Colonic mucosa (tissue), 4 donors: ENCODE measurements at regions not wholly inside any gene's neighbourhood (a gene's known extent, or its start where the extent isn't known, plus 50 kb on each side); places are given as distances from the start of the nearest gene placed in this dataset.
"Not testable (repeated sequence)": the region's sequence is repeated elsewhere in the genome, so short reads cannot be mapped to it uniquely, and the experiment has no call there.

Experiments
- DNase-seq: peaks from one replicate; pipeline ENCODE4 v3.0.0-alpha.2; 2020
- H3K27ac ChIP-seq: fragments of 200-600 bp; one replicate; pipeline ENCODE4 v1.8.0; 2021
- H3K27me3 ChIP-seq: fragments of 200-600 bp; one replicate; pipeline ENCODE4 v1.8.0; 2021
- H3K36me3 ChIP-seq: fragments of 200-600 bp; one replicate; pipeline ENCODE4 v1.8.0; 2021
- H3K4me1 ChIP-seq: fragments of 200-600 bp; one replicate; pipeline ENCODE4 v1.8.0; 2021; ENCODE audit warnings: mild to moderate bottlenecking
- H3K4me3 ChIP-seq: fragments of 200-600 bp; one replicate; pipeline ENCODE4 v1.8.0; 2021
- H3K9ac ChIP-seq, 2 donors: one replicate each; pipeline ENCODE4 v1.7.0; 2013; ENCODE audit warnings: control low read depth in 2 of 2, low read depth in 2 of 2, low read length in 2 of 2
- H3K9me3 ChIP-seq: fragments of 200-600 bp; one replicate; pipeline ENCODE4 v1.8.0; 2021
- CTCF ChIP-seq: fragments of 200-600 bp; IDR thresholded peaks from one replicate; pipeline ENCODE4 v1.8.0; 2022; ENCODE audit warnings: antibody characterized with exemption, mild to moderate bottlenecking
- intact Hi-C: fragments of 100-400 bp; cut with DNase I; formaldehyde crosslinking; loops from one replicate; pipeline ENCODE4 v1.14.1; 2022
- donor health status: healthy.
- donor health status: DM: no; HTN: no; CAD: no.
- donor health status: DM: no; HTN: no; CAD: no.

GRCh38 chr4:138775890-138776289 lies 239.7 kb upstream of the NOCT start:
- Histone ChIP-seq H3K4me3 (no peak overlapping the region), H3K27me3 (no peaks in the 10 kb centered on the region), H3K27ac (no peak overlapping the region), H3K4me1 (no peaks in the 10 kb centered on the region), H3K36me3 (no peaks in the 10 kb centered on the region), H3K9me3 (no peaks in the 10 kb centered on the region), H3K9ac (no peak overlapping the region)
- DNase-seq = no peak
- intact Hi-C loops = no loop called here
- no peak for TF ChIP-seq CTCF

GRCh38 chr4:138775489-138775888 lies 240.1 kb upstream of the NOCT start:
- Histone ChIP-seq H3K27me3 (no peaks in the 10 kb centered on the region), H3K9ac (no peak overlapping the region), H3K4me1 (no peaks in the 10 kb centered on the region), H3K27ac (no peak overlapping the region), H3K9me3 (no peaks in the 10 kb centered on the region), H3K36me3 (no peaks in the 10 kb centered on the region), H3K4me3 (no peak overlapping the region)
- intact Hi-C loops = no loop called here
- no peak for DNase-seq
- no peak for TF ChIP-seq CTCF

- intact Hi-C loops = no loop called here
- H3K27me3 ChIP-seq = no peaks in the 10 kb centered on the region
- no peak overlapping the region for H3K4me3 ChIP-seq
- H3K36me3 ChIP-seq = no peaks in the 10 kb centered on the region
- no peaks in the 10 kb centered on the region for H3K9me3 ChIP-seq
- H3K27ac ChIP-seq = no peak overlapping the region
- no peaks in the 10 kb centered on the region for H3K4me1 ChIP-seq
- TF ChIP-seq CTCF = no peak
- no peak for DNase-seq
- H3K9ac ChIP-seq = no peak overlapping the region
Measured at GRCh38 chr4:138774940-138775339, 240.6 kb upstream of the NOCT start.

GRCh38 chr4:138774125-138774524 lies 241.5 kb upstream of the NOCT start:
- H3K4me3 ChIP-seq, DNase-seq, H3K4me1 ChIP-seq, H3K36me3 ChIP-seq, H3K27ac ChIP-seq, H3K9me3 ChIP-seq, H3K9ac ChIP-seq, H3K27me3 ChIP-seq, intact Hi-C loops: not testable (repeated sequence)

- Histone ChIP-seq H3K27ac (no peak overlapping the region), H3K36me3 (no peaks in the 10 kb centered on the region), H3K27me3 (no peaks in the 10 kb centered on the region), H3K9me3 (no peaks in the 10 kb centered on the region), H3K4me1 (no peaks in the 10 kb centered on the region), H3K4me3 (no peak overlapping the region), H3K9ac (no peak overlapping the region)
- intact Hi-C loops = no loop called here
- no peak for TF ChIP-seq CTCF
- DNase-seq = no peak
Measured at GRCh38 chr4:138773321-138773720, 242.3 kb upstream of the NOCT start.

GRCh38 chr4:138772366-138772765 lies 243.2 kb upstream of the NOCT start:
- Histone ChIP-seq H3K27ac (no peak overlapping the region), H3K9me3 (no peaks in the 10 kb centered on the region), H3K36me3 (no peaks in the 10 kb centered on the region), H3K4me1 (no peaks in the 10 kb centered on the region), H3K4me3 (no peak overlapping the region), H3K9ac (no peak overlapping the region), H3K27me3 (no peaks in the 10 kb centered on the region)
- no peak for TF ChIP-seq CTCF
- no peak for DNase-seq
- intact Hi-C loops = no loop called here
